ENCODE measurements at regions not wholly inside any gene's neighbourhood (a gene's known extent, or its start where the extent isn't known, plus 50 kb on each side); places are given as distances from the start of the nearest gene placed in this dataset.

DNA sequence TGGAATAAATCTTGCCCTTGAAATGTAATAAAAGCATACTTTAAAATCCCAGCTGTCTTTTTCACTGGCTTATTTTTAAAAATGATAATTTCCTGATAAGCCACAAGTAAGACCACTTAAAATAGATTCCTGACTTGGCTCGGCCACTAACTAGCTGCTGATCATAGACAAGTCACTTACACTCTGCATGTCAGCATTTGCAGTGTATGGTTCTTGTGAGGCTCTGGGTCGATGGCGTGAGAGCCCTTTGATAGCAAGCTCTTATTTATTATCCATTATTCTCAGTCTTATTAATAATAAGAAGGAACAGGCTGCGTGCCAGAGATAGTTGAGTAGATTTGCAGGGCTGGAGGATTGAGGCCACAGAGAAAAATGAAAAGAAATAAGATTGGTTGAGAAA is 110.7 kb upstream of the IL12B start:
- no peak for DNase-seq
- Histone ChIP-seq H3K27me3 (no peaks in the 10 kb centered on the region), H3K27ac (no peak overlapping the region), H3K4me1 (replicated peaks in 1 of 2) (no peaks in the 10 kb centered on the region), H3K4me3 (no peak overlapping the region), H3K9me3 (replicated peaks in 1 of 3) (no peaks in the 10 kb centered on the region), H3K36me3 (replicated peaks in 1 of 2) (no peaks in the 10 kb centered on the region)
- WGBS, 4 donors, result 57 to 65% (median 62%) methylated on average over 4 of the region's 4 CpGs
- intact Hi-C loops (cut with DNase I), result loop anchor here in 1 of 2 donors (5.0 kb wide), 2 partner anchors 476 to 546 kb away; partner anchors contain the start of gene ADRA1B
- TF ChIP-seq POLR2A (IDR thresholded peaks at IDR 0.05) (no peak), CTCF (IDR thresholded peaks at IDR 0.05) (no peak)

DNA sequence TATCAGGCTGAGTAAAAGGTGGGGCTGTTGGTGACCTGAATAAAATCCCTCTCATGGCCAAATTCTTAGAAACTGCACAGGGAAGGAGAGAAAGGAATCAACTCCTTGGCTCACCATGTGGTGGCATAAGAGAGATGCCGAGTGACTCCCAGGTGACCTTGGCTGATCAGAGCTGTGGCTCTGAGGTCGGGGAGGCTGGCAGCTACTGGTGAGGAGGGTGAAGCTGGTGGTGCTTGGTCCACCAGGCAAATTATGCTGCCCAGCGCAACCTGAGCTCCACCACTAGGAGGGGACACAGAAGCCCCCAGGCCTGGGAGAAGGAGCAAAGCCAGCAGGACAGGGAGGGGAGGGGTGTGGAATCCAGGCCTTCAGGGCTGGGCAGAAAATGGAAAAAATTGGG is 111.2 kb upstream of the IL12B start:
- WGBS, 4 donors, result 47 to 51% (median 47%) methylated on average over 3 of the region's 3 CpGs
- no peaks in the 10 kb centered on the region for H3K36me3 ChIP-seq (replicated peaks in 1 of 2)
- H3K27me3 ChIP-seq, result no peaks in the 10 kb centered on the region
- DNase-seq, result peak; percentile 42 to 76 (median 69)
- H3K27ac ChIP-seq, result no peak overlapping the region
- no peak overlapping the region for H3K4me3 ChIP-seq
- no peaks in the 10 kb centered on the region for H3K9me3 ChIP-seq (replicated peaks in 1 of 3)
- intact Hi-C loops (cut with DNase I), result loop anchor here in 1 of 2 donors (5.0 kb wide), 2 partner anchors 476 to 546 kb away; partner anchors contain the start of gene ADRA1B
- TF ChIP-seq POLR2A (IDR thresholded peaks at IDR 0.05) (no peak), CTCF (IDR thresholded peaks at IDR 0.05) (peak; percentile 29 to 62 (median 52))
- H3K4me1 ChIP-seq (replicated peaks in 1 of 2), result no peaks in the 10 kb centered on the region

GRCh38 chr5:159442206-159442850 is 112.0 kb upstream of the IL12B start:
- Histone ChIP-seq H3K9me3 (replicated peaks in 1 of 3) (no peaks in the 10 kb centered on the region), H3K4me3 (no peak overlapping the region), H3K4me1 (replicated peaks in 1 of 2) (no peaks in the 10 kb centered on the region), H3K27me3 (no peaks in the 10 kb centered on the region), H3K27ac (no peak overlapping the region), H3K36me3 (replicated peaks in 1 of 2) (no peaks in the 10 kb centered on the region)
- WGBS, 4 donors, result 50 to 72% (median 60%) methylated on average over 11 to 12 of the region's 12 CpGs
- intact Hi-C loops (cut with DNase I), result loop anchor here in 1 of 2 donors (5.0 kb wide), 2 partner anchors 475 to 545 kb away; partner anchors contain the start of gene ADRA1B
- no peak for DNase-seq
- no peak for TF ChIP-seq CTCF (IDR thresholded peaks at IDR 0.05)
- TF ChIP-seq POLR2A (IDR thresholded peaks at IDR 0.05), result no peak

- Histone ChIP-seq H3K4me1 (replicated peaks in 1 of 2) (no peaks in the 10 kb centered on the region), H3K27ac (no peak overlapping the region), H3K9me3 (replicated peaks in 1 of 3) (no peaks in the 10 kb centered on the region), H3K4me3 (no peak overlapping the region), H3K27me3 (no peaks in the 10 kb centered on the region), H3K36me3 (replicated peaks in 1 of 2) (no peaks in the 10 kb centered on the region)
- peak; percentile 32 to 68 (median 56) for TF ChIP-seq CTCF (IDR thresholded peaks at IDR 0.05)
- no peak for TF ChIP-seq POLR2A (IDR thresholded peaks at IDR 0.05)
- WGBS, 4 donors, result 41 to 45% (median 44%) methylated on average over 6 of the region's 6 CpGs
- intact Hi-C loops (cut with DNase I), result loop anchor here (5.0 kb wide), 2 partner anchors 473 to 543 kb away; partner anchors contain the start of gene ADRA1B (in 1 of the 2)
- no peak for DNase-seq
Observed at GRCh38 chr5:159444441-159445082, 114.3 kb upstream of the IL12B start.
